ENCODE measurements at regions not wholly inside any gene's neighbourhood (a gene's known extent, or its start where the extent isn't known, plus 50 kb on each side); places are given as distances from the start of the nearest gene placed in this dataset.
"Not testable (repeated sequence)": the region's sequence is repeated elsewhere in the genome, so short reads cannot be mapped to it uniquely, and the experiment has no call there.

DNA sequence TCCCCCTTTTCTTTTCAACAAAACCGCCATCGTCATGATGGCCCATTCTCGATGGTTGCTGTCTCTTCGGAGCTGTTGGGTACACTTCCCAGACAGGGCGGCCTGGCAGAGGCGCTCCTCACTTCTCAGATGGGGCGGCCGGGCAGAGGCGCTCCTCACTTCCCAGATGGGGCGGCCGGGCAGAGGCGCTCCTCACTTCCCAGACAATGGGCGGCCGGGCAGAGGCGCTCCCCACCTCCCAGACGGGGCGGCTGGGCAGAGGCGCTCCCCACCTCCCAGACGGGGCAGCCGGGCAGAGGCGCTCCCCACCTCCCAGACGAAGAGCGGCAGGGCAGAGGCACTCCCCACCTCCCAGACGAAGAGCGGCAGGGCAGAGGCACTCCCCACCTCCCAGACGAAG lies 143.3 kb upstream of the NTRK2 start:
- TF ChIP-seq NR3C1 (IDR thresholded peaks at IDR 0.05); BHLHE40 (IDR thresholded peaks at IDR 0.05; ENCODE audit: low read depth, low read length); KDM1A (IDR thresholded peaks at IDR 0.05; ENCODE audit: low read depth); POLR2A (IDR thresholded peaks at IDR 0.05; ENCODE audit: low read length); EP300 (IDR thresholded peaks at IDR 0.05); JUN (IDR thresholded peaks at IDR 0.05); CEBPB (IDR thresholded peaks at IDR 0.05): not testable (repeated sequence)
- TF ChIP-seq, protein P1, sequence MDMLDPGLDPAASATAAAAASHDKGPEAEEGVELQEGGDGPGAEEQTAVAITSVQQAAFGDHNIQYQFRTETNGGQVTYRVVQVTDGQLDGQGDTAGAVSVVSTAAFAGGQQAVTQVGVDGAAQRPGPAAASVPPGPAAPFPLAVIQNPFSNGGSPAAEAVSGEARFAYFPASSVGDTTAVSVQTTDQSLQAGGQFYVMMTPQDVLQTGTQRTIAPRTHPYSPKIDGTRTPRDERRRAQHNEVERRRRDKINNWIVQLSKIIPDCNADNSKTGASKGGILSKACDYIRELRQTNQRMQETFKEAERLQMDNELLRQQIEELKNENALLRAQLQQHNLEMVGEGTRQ (IDR thresholded peaks at IDR 0.05), result not testable (repeated sequence)
- TF ChIP-seq, protein P2, sequence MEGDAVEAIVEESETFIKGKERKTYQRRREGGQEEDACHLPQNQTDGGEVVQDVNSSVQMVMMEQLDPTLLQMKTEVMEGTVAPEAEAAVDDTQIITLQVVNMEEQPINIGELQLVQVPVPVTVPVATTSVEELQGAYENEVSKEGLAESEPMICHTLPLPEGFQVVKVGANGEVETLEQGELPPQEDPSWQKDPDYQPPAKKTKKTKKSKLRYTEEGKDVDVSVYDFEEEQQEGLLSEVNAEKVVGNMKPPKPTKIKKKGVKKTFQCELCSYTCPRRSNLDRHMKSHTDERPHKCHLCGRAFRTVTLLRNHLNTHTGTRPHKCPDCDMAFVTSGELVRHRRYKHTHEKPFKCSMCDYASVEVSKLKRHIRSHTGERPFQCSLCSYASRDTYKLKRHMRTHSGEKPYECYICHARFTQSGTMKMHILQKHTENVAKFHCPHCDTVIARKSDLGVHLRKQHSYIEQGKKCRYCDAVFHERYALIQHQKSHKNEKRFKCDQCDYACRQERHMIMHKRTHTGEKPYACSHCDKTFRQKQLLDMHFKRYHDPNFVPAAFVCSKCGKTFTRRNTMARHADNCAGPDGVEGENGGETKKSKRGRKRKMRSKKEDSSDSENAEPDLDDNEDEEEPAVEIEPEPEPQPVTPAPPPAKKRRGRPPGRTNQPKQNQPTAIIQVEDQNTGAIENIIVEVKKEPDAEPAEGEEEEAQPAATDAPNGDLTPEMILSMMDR (IDR thresholded peaks at IDR 0.05), result not testable (repeated sequence)
- TF ChIP-seq, protein P3, sequence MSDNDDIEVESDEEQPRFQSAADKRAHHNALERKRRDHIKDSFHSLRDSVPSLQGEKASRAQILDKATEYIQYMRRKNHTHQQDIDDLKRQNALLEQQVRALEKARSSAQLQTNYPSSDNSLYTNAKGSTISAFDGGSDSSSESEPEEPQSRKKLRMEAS (IDR thresholded peaks at IDR 0.05), result not testable (repeated sequence)

All from A549 (cell line).